Neural crest cell (in vitro differentiated cells): ENCODE measurements at regions not wholly inside any gene's neighbourhood (a gene's known extent, or its start where the extent isn't known, plus 50 kb on each side); places are given as distances from the start of the nearest gene placed in this dataset.

ENCODE experiments used
- DNase-seq: peaks from one replicate; pipeline ENCODE4 v3.0.0; 2021; ENCODE audit warnings: low read depth, mixed read lengths, low spot score
- H3K27ac Mint-ChIP-seq: one replicate; pipeline ENCODE4 v1.8.0; 2021; ENCODE audit warnings: mild to moderate bottlenecking, mixed read lengths; ENCODE audit not compliant: unreplicated experiment
- H3K27me3 Mint-ChIP-seq: 2 replicates; pipeline ENCODE4 v1.8.0; 2021; ENCODE audit warnings: low read depth, mild to moderate bottlenecking, mixed read lengths
- H3K36me3 Mint-ChIP-seq: 2 replicates; pipeline ENCODE4 v1.8.0; 2021; ENCODE audit warnings: low read depth, mild to moderate bottlenecking, mixed read lengths
- H3K4me1 Mint-ChIP-seq: 2 replicates; pipeline ENCODE4 v1.8.0; 2021; ENCODE audit warnings: mixed read lengths
- H3K4me3 Mint-ChIP-seq: one replicate; pipeline ENCODE4 v1.8.0; 2021; ENCODE audit warnings: mild to moderate bottlenecking, mixed read lengths
- H3K9me3 Mint-ChIP-seq: 2 replicates; pipeline ENCODE4 v1.8.0; 2021; ENCODE audit warnings: mixed read lengths
- CTCF ChIP-seq: fragments of 200-600 bp; sonication (generic); conservative IDR thresholded peaks from 2 replicates; pipeline ENCODE4 v1.5.0; 2021; ENCODE audit warnings: antibody characterized with exemption, mild to moderate bottlenecking

- Mint-ChIP-seq H3K27me3 (no peaks in the 10 kb centered on the region), H3K4me3 (no peak overlapping the region), H3K9me3 (no peaks in the 10 kb centered on the region), H3K27ac (no peak overlapping the region), H3K36me3 (no peaks in the 10 kb centered on the region), H3K4me1 (peaks cover 10% of the 10 kb centered on the region)
- no peak for TF ChIP-seq CTCF
- no peak for DNase-seq
Measured at GRCh38 chr13:74298923-74299322, 164.7 kb upstream of the KLF12 start.

- Mint-ChIP-seq H3K4me1 (peaks cover 41% of the 10 kb centered on the region), H3K4me3 (peak overlapping the region; percentile 49), H3K36me3 (no peaks in the 10 kb centered on the region), H3K27ac (no peak overlapping the region), H3K9me3 (no peaks in the 10 kb centered on the region), H3K27me3 (no peaks in the 10 kb centered on the region)
- no peak for TF ChIP-seq CTCF
- DNase-seq: peak; percentile 2
Measured at GRCh38 chr13:74289861-74290773, 155.9 kb upstream of the KLF12 start.

- Mint-ChIP-seq H3K9me3 (no peaks in the 10 kb centered on the region), H3K27me3 (no peaks in the 10 kb centered on the region), H3K36me3 (no peaks in the 10 kb centered on the region), H3K4me1 (peaks cover 41% of the 10 kb centered on the region), H3K4me3 (no peak overlapping the region), H3K27ac (no peak overlapping the region)
- DNase-seq: no peak
- TF ChIP-seq CTCF: no peak
Measured at GRCh38 chr13:74289107-74289506, 154.9 kb upstream of the KLF12 start.

GRCh38 chr13:74288361-74288911 is 154.2 kb upstream of the KLF12 start:
- DNase-seq: peak; percentile 14
- Mint-ChIP-seq H3K9me3 (no peaks in the 10 kb centered on the region), H3K27ac (peak overlapping the region; percentile 95), H3K4me1 (peaks cover 41% of the 10 kb centered on the region), H3K4me3 (peak overlapping the region; percentile 72), H3K36me3 (no peaks in the 10 kb centered on the region), H3K27me3 (no peaks in the 10 kb centered on the region)
- no peak for TF ChIP-seq CTCF

- H3K36me3 Mint-ChIP-seq: no peaks in the 10 kb centered on the region
- H3K4me3 Mint-ChIP-seq: peak overlapping the region; percentile 72
- H3K9me3 Mint-ChIP-seq: no peaks in the 10 kb centered on the region
- peak; percentile 34 for DNase-seq
- H3K27ac Mint-ChIP-seq: peak overlapping the region; percentile 95
- H3K4me1 Mint-ChIP-seq: peaks cover 41% of the 10 kb centered on the region
- no peaks in the 10 kb centered on the region for H3K27me3 Mint-ChIP-seq
- TF ChIP-seq CTCF: no peak
Measured at GRCh38 chr13:74287724-74288169, 153.5 kb upstream of the KLF12 start.
